ENCODE measurements at regions not wholly inside any gene's neighbourhood (a gene's known extent, or its start where the extent isn't known, plus 50 kb on each side); places are given as distances from the start of the nearest gene placed in this dataset.

- Histone ChIP-seq H3K4me1 (ENCODE audit: insufficient read depth, low read length, severe bottlenecking) (no peaks in the 10 kb centered on the region), H3F3A (ENCODE audit: insufficient read depth, low read length) (no peaks in the 10 kb centered on the region), H3K27ac (ENCODE audit: low read depth, low read length, poor library complexity, severe bottlenecking) (no peak overlapping the region), H3K79me2 (ENCODE audit: insufficient read depth, low read length) (no peaks in the 10 kb centered on the region), H3K36me3 (ENCODE audit: insufficient read depth, low read length) (no peaks in the 10 kb centered on the region), H2AFZ (ENCODE audit: low read length) (no peak overlapping the region), H3K27me3 (ENCODE audit: insufficient read depth, low read length) (no peaks in the 10 kb centered on the region), H3K9me3 (ENCODE audit: low read length) (0 out of 2 replicates have a peak, but pooled peaks cover 3% of the 10 kb centered on the region), H3K9me2 (ENCODE audit: low read depth, low read length) (no peaks in the 10 kb centered on the region), H3K9ac (ENCODE audit: low read length) (no peak overlapping the region), H3K4me3 (ENCODE audit: low read depth, low read length, poor library complexity, severe bottlenecking) (no peak overlapping the region), H3K4me2 (ENCODE audit: low read length) (no peak overlapping the region), H4K20me1 (ENCODE audit: insufficient read depth, low read length) (no peaks in the 10 kb centered on the region)
- TF ChIP-seq CTCF (IDR thresholded peaks at IDR 0.05; ENCODE audit: low read length) (no peak), EZH2 (IDR thresholded peaks at IDR 0.05; ENCODE audit: borderline replicate concordance, low read length) (no peak)
These were observed 274.3 kb downstream of the FGF9 start for GRCh38 chr13:21945195-21945594.

GRCh38 chr13:21946964-21947363 is 276.1 kb downstream of the FGF9 start:
- H3K9ac ChIP-seq (ENCODE audit: low read length): no peak overlapping the region
- no peak overlapping the region for H3K27ac ChIP-seq (ENCODE audit: low read depth, low read length, poor library complexity, severe bottlenecking)
- 0 out of 2 replicates have a peak, but pooled peaks cover 3% of the 10 kb centered on the region for H3K9me3 ChIP-seq (ENCODE audit: low read length)

GRCh38 chr13:21948769-21949474 is 278.0 kb downstream of the FGF9 start:
- Histone ChIP-seq H3K9me3 (ENCODE audit: low read length) (0 out of 2 replicates have a peak, but pooled peaks cover 3% of the 10 kb centered on the region), H3K4me1 (ENCODE audit: insufficient read depth, low read length, severe bottlenecking) (no peaks in the 10 kb centered on the region), H3K9ac (ENCODE audit: low read length) (no peak overlapping the region), H4K20me1 (ENCODE audit: insufficient read depth, low read length) (no peaks in the 10 kb centered on the region), H3K9me2 (ENCODE audit: low read depth, low read length) (no peaks in the 10 kb centered on the region), H3K36me3 (ENCODE audit: insufficient read depth, low read length) (no peaks in the 10 kb centered on the region), H2AFZ (ENCODE audit: low read length) (no peak overlapping the region), H3F3A (ENCODE audit: insufficient read depth, low read length) (no peaks in the 10 kb centered on the region), H3K4me3 (ENCODE audit: low read depth, low read length, poor library complexity, severe bottlenecking) (no peak overlapping the region), H3K27me3 (ENCODE audit: insufficient read depth, low read length) (no peaks in the 10 kb centered on the region), H3K27ac (ENCODE audit: low read depth, low read length, poor library complexity, severe bottlenecking) (no peak overlapping the region), H3K4me2 (ENCODE audit: low read length) (no peak overlapping the region), H3K79me2 (ENCODE audit: insufficient read depth, low read length) (no peaks in the 10 kb centered on the region)
- TF ChIP-seq EZH2 (IDR thresholded peaks at IDR 0.05; ENCODE audit: borderline replicate concordance, low read length) (no peak), CTCF (IDR thresholded peaks at IDR 0.05; ENCODE audit: low read length) (no peak)

More at GRCh38 chr13:21946964-21947363, 276.1 kb downstream of the FGF9 start:
- H3K9me2 ChIP-seq (ENCODE audit: low read depth, low read length): no peaks in the 10 kb centered on the region
- H3K4me1 ChIP-seq (ENCODE audit: insufficient read depth, low read length, severe bottlenecking): no peaks in the 10 kb centered on the region
- H3K36me3 ChIP-seq (ENCODE audit: insufficient read depth, low read length): no peaks in the 10 kb centered on the region
- TF ChIP-seq CTCF (IDR thresholded peaks at IDR 0.05; ENCODE audit: low read length) (no peak), EZH2 (IDR thresholded peaks at IDR 0.05; ENCODE audit: borderline replicate concordance, low read length) (no peak)
- no peaks in the 10 kb centered on the region for H3K27me3 ChIP-seq (ENCODE audit: insufficient read depth, low read length)
- no peaks in the 10 kb centered on the region for H3K79me2 ChIP-seq (ENCODE audit: insufficient read depth, low read length)
- H3K4me3 ChIP-seq (ENCODE audit: low read depth, low read length, poor library complexity, severe bottlenecking): no peak overlapping the region
- H3K4me2 ChIP-seq (ENCODE audit: low read length): no peak overlapping the region
- no peak overlapping the region for H2AFZ ChIP-seq (ENCODE audit: low read length)
- H4K20me1 ChIP-seq (ENCODE audit: insufficient read depth, low read length): no peaks in the 10 kb centered on the region
- no peaks in the 10 kb centered on the region for H3F3A ChIP-seq (ENCODE audit: insufficient read depth, low read length)
